ENCODE measurements at regions not wholly inside any gene's neighbourhood (a gene's known extent, or its start where the extent isn't known, plus 50 kb on each side); places are given as distances from the start of the nearest gene placed in this dataset. TPM values are rescaled to one million over a fixed set of nuclear protein-coding genes. Genes with fewer than 3 reads are reported as not detected.

DNA sequence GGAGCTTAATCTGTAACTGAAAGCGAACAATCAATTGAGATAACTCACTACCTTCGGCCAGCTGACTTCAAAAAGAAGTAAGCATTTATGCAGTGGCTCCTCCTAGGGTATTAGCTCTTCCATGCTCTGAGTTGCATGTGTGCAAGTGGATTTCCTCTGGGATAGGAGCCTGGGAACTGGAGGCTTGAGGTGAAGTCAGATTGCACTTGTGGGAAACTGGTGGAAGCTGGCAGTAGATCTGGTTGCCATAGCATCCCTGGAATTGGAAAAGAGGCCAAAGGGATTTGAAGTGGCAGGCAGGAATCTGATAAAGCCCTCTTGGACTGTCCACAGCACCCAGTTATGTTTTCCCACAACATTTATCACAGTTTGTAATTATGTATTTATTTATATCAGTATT lies 50.6 kb upstream of the FMNL2 start:
- BruUV-seq (replicated peaks) = no TSS peak
- peaks cover 0 to 2% of the 10 kb centered on the region in 2 experiments; a peak in 3 of 4 replicates for H3K27me3 ChIP-seq (replicated peaks in 1 of 2; ENCODE audit: control insufficient read depth in 2 of 2, insufficient read depth in 2 of 2, low read length in 1 of 2)
- H3K79me2 ChIP-seq (ENCODE audit: control insufficient read depth, insufficient read depth, low read length) = no peaks in the 10 kb centered on the region
- ChIA-PET SMC1A (ENCODE audit: uncharacterized antibody, unreplicated experiment) (interaction anchor here (1.3 kb wide), 1 partner anchor 13 kb away, joined by 4 read pairs; no protein-coding TSS in a partner anchor), CTCF (no interaction called here), RAD21 (ENCODE audit: unreplicated experiment) (no interaction called here), POLR2A (no interaction called here)
- DNase-seq (ENCODE audit: low read depth, low spot score) (no peak), FAIRE-seq (no peak), ATAC-seq (no peak)
- no peak overlapping the region for H2AFZ ChIP-seq (ENCODE audit: control insufficient read depth, low read depth, low read length)
- in situ Hi-C loops (cut with MboI) = no loop called here
- intact Hi-C loops (cut with micrococcal nuclease; ENCODE audit: unreplicated experiment) = no loop called here
- H3K4me1 ChIP-seq (ENCODE audit: control insufficient read depth, insufficient read depth, low read length) = no peaks in the 10 kb centered on the region
- H3K27ac ChIP-seq (ENCODE audit: control insufficient read depth, insufficient read depth) = no peak overlapping the region
- H4K20me1 ChIP-seq (ENCODE audit: control insufficient read depth, insufficient read depth) = no peaks in the 10 kb centered on the region
- TF ChIP-seq, protein P1, sequence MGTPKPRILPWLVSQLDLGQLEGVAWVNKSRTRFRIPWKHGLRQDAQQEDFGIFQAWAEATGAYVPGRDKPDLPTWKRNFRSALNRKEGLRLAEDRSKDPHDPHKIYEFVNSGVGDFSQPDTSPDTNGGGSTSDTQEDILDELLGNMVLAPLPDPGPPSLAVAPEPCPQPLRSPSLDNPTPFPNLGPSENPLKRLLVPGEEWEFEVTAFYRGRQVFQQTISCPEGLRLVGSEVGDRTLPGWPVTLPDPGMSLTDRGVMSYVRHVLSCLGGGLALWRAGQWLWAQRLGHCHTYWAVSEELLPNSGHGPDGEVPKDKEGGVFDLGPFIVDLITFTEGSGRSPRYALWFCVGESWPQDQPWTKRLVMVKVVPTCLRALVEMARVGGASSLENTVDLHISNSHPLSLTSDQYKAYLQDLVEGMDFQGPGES (IDR thresholded peaks at IDR 0.05) = no peak
- TF ChIP-seq RAD21 (IDR thresholded peaks at IDR 0.05; ENCODE audit: insufficient read depth, low read depth, low read length) (no peak), STAT3 (IDR thresholded peaks at IDR 0.05; ENCODE audit: low read depth, low read length) (no peak), SIX5 (IDR thresholded peaks at IDR 0.05; ENCODE audit: low read depth, low read length, severe bottlenecking) (no peak), NBN (IDR thresholded peaks at IDR 0.05) (no peak)
- TF ChIP-seq, protein P2, sequence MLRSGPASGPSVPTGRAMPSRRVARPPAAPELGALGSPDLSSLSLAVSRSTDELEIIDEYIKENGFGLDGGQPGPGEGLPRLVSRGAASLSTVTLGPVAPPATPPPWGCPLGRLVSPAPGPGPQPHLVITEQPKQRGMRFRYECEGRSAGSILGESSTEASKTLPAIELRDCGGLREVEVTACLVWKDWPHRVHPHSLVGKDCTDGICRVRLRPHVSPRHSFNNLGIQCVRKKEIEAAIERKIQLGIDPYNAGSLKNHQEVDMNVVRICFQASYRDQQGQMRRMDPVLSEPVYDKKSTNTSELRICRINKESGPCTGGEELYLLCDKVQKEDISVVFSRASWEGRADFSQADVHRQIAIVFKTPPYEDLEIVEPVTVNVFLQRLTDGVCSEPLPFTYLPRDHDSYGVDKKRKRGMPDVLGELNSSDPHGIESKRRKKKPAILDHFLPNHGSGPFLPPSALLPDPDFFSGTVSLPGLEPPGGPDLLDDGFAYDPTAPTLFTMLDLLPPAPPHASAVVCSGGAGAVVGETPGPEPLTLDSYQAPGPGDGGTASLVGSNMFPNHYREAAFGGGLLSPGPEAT (IDR thresholded peaks at IDR 0.05; ENCODE audit: low read depth) = no peak
- TF ChIP-seq, protein P3, sequence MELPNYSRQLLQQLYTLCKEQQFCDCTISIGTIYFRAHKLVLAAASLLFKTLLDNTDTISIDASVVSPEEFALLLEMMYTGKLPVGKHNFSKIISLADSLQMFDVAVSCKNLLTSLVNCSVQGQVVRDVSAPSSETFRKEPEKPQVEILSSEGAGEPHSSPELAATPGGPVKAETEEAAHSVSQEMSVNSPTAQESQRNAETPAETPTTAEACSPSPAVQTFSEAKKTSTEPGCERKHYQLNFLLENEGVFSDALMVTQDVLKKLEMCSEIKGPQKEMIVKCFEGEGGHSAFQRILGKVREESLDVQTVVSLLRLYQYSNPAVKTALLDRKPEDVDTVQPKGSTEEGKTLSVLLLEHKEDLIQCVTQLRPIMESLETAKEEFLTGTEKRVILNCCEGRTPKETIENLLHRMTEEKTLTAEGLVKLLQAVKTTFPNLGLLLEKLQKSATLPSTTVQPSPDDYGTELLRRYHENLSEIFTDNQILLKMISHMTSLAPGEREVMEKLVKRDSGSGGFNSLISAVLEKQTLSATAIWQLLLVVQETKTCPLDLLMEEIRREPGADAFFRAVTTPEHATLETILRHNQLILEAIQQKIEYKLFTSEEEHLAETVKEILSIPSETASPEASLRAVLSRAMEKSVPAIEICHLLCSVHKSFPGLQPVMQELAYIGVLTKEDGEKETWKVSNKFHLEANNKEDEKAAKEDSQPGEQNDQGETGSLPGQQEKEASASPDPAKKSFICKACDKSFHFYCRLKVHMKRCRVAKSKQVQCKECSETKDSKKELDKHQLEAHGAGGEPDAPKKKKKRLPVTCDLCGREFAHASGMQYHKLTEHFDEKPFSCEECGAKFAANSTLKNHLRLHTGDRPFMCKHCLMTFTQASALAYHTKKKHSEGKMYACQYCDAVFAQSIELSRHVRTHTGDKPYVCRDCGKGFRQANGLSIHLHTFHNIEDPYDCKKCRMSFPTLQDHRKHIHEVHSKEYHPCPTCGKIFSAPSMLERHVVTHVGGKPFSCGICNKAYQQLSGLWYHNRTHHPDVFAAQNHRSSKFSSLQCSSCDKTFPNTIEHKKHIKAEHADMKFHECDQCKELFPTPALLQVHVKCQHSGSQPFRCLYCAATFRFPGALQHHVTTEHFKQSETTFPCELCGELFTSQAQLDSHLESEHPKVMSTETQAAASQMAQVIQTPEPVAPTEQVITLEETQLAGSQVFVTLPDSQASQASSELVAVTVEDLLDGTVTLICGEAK (IDR thresholded peaks at IDR 0.05; ENCODE audit: borderline replicate concordance) = no peak
- no peaks in the 10 kb centered on the region for H3K36me3 ChIP-seq (ENCODE audit: control insufficient read depth in 2 of 2, insufficient read depth in 2 of 2, low read length in 1 of 2)
- H3K4me3 ChIP-seq = no peak overlapping the region
- no peaks in the 10 kb centered on the region; the same call in 1 of the 3 replicates for H3K9me3 ChIP-seq (replicated peaks; ENCODE audit: control insufficient read depth, insufficient read depth, low read length)
- H3K9ac ChIP-seq (ENCODE audit: control insufficient read depth, insufficient read depth, low read length) = no peak overlapping the region
- WGBS (ENCODE audit: insufficient coverage, insufficient replicate concordance, low lambda C conversion rate, missing lambda C conversion rate) = 33% methylated on average over 2 of the region's 2 CpGs
- H3K4me2 ChIP-seq (ENCODE audit: control insufficient read depth, insufficient read depth) = no peak overlapping the region

Small RNAs in the stretch of these regions (small RNA-seq; reads per million reads assigned to genes)
- not detected for gene RF00019
